ENCODE measurements at regions not wholly inside any gene's neighbourhood (a gene's known extent, or its start where the extent isn't known, plus 50 kb on each side); places are given as distances from the start of the nearest gene placed in this dataset.

- Mint-ChIP-seq H3K27me3 (peaks cover 4% of the 10 kb centered on the region), H3K9me3 (peaks cover 1% of the 10 kb centered on the region), H3K27ac (no peak overlapping the region), H3K4me3 (no peak overlapping the region), H3K4me1 (no peaks in the 10 kb centered on the region), H3K36me3 (no peaks in the 10 kb centered on the region)
- DNase-seq: no peak
Observed at GRCh38 chr5:89421035-89421434, 538.1 kb upstream of the MEF2C start.

GRCh38 chr5:89418407-89419085 is 535.6 kb upstream of the MEF2C start:
- peaks cover 4% of the 10 kb centered on the region for H3K27me3 Mint-ChIP-seq
- H3K9me3 Mint-ChIP-seq: peaks cover 1% of the 10 kb centered on the region

GRCh38 chr5:89417990-89418389 is 535.0 kb upstream of the MEF2C start:
- DNase-seq: no peak
- Mint-ChIP-seq H3K36me3 (no peaks in the 10 kb centered on the region), H3K9me3 (peaks cover 1% of the 10 kb centered on the region), H3K27ac (no peak overlapping the region), H3K27me3 (peaks cover 4% of the 10 kb centered on the region), H3K4me3 (no peak overlapping the region), H3K4me1 (no peaks in the 10 kb centered on the region)

More at GRCh38 chr5:89418407-89419085, 535.6 kb upstream of the MEF2C start:
- Mint-ChIP-seq H3K27ac (no peak overlapping the region), H3K36me3 (no peaks in the 10 kb centered on the region), H3K4me3 (no peak overlapping the region), H3K4me1 (no peaks in the 10 kb centered on the region)
- DNase-seq: no peak

GRCh38 chr5:89417515-89417914 is 534.5 kb upstream of the MEF2C start:
- peaks cover 4% of the 10 kb centered on the region for H3K27me3 Mint-ChIP-seq
- no peak for DNase-seq
- H3K9me3 Mint-ChIP-seq: peaks cover 1% of the 10 kb centered on the region
- no peak overlapping the region for H3K4me3 Mint-ChIP-seq
- H3K36me3 Mint-ChIP-seq: no peaks in the 10 kb centered on the region
- no peak overlapping the region for H3K27ac Mint-ChIP-seq
- no peaks in the 10 kb centered on the region for H3K4me1 Mint-ChIP-seq

GRCh38 chr5:89411891-89412290 is 528.9 kb upstream of the MEF2C start:
- no peak overlapping the region for H3K27ac Mint-ChIP-seq
- no peak for DNase-seq
- no peaks in the 10 kb centered on the region for H3K27me3 Mint-ChIP-seq
- H3K36me3 Mint-ChIP-seq: no peaks in the 10 kb centered on the region
- no peaks in the 10 kb centered on the region for H3K4me1 Mint-ChIP-seq
- H3K4me3 Mint-ChIP-seq: no peak overlapping the region
- peaks cover 1% of the 10 kb centered on the region for H3K9me3 Mint-ChIP-seq

- H3K4me1 Mint-ChIP-seq: no peaks in the 10 kb centered on the region
- no peak for DNase-seq
- no peak overlapping the region for H3K27ac Mint-ChIP-seq
- no peaks in the 10 kb centered on the region for H3K9me3 Mint-ChIP-seq
- no peaks in the 10 kb centered on the region for H3K36me3 Mint-ChIP-seq
- H3K27me3 Mint-ChIP-seq: peaks cover 4% of the 10 kb centered on the region
- no peak overlapping the region for H3K4me3 Mint-ChIP-seq
Observed at GRCh38 chr5:89407054-89407453, 524.1 kb upstream of the MEF2C start.

- H3K27me3 Mint-ChIP-seq: peaks cover 4% of the 10 kb centered on the region
- peaks cover 7% of the 10 kb centered on the region for H3K4me1 Mint-ChIP-seq
- H3K9me3 Mint-ChIP-seq: no peaks in the 10 kb centered on the region
- DNase-seq: no peak
- no peak overlapping the region for H3K27ac Mint-ChIP-seq
- H3K36me3 Mint-ChIP-seq: no peaks in the 10 kb centered on the region
- no peak overlapping the region for H3K4me3 Mint-ChIP-seq
Observed at GRCh38 chr5:89401659-89402058, 518.7 kb upstream of the MEF2C start.

GRCh38 chr5:89401012-89401411 is 518.0 kb upstream of the MEF2C start:
- H3K4me3 Mint-ChIP-seq: no peak overlapping the region
- H3K4me1 Mint-ChIP-seq: peaks cover 7% of the 10 kb centered on the region
- peaks cover 4% of the 10 kb centered on the region for H3K27me3 Mint-ChIP-seq
- no peak overlapping the region for H3K27ac Mint-ChIP-seq
- no peaks in the 10 kb centered on the region for H3K36me3 Mint-ChIP-seq
- no peaks in the 10 kb centered on the region for H3K9me3 Mint-ChIP-seq
- no peak for DNase-seq

- H3K4me1 Mint-ChIP-seq: peaks cover 7% of the 10 kb centered on the region
- H3K27ac Mint-ChIP-seq: no peak overlapping the region
- H3K9me3 Mint-ChIP-seq: no peaks in the 10 kb centered on the region
- no peaks in the 10 kb centered on the region for H3K36me3 Mint-ChIP-seq
- H3K27me3 Mint-ChIP-seq: peaks cover 4% of the 10 kb centered on the region
- H3K4me3 Mint-ChIP-seq: no peak overlapping the region
- no peak for DNase-seq
Observed at GRCh38 chr5:89399548-89399947, 516.6 kb upstream of the MEF2C start.

GRCh38 chr5:89397096-89397495 is 514.1 kb upstream of the MEF2C start:
- Mint-ChIP-seq H3K4me3 (no peak overlapping the region), H3K36me3 (no peaks in the 10 kb centered on the region), H3K27me3 (no peaks in the 10 kb centered on the region), H3K4me1 (peaks cover 7% of the 10 kb centered on the region), H3K9me3 (no peaks in the 10 kb centered on the region), H3K27ac (no peak overlapping the region)
- DNase-seq: no peak

- peaks cover 7% of the 10 kb centered on the region for H3K4me1 Mint-ChIP-seq
- DNase-seq: no peak
- no peaks in the 10 kb centered on the region for H3K27me3 Mint-ChIP-seq
- H3K27ac Mint-ChIP-seq: no peak overlapping the region
- no peak overlapping the region for H3K4me3 Mint-ChIP-seq
- no peaks in the 10 kb centered on the region for H3K36me3 Mint-ChIP-seq
- H3K9me3 Mint-ChIP-seq: no peaks in the 10 kb centered on the region
Observed at GRCh38 chr5:89396278-89396954, 513.4 kb upstream of the MEF2C start.

- DNase-seq: no peak
- no peak overlapping the region for H3K4me3 Mint-ChIP-seq
- H3K27ac Mint-ChIP-seq: no peak overlapping the region
- no peaks in the 10 kb centered on the region for H3K36me3 Mint-ChIP-seq
- no peaks in the 10 kb centered on the region for H3K27me3 Mint-ChIP-seq
- H3K9me3 Mint-ChIP-seq: no peaks in the 10 kb centered on the region
- peaks cover 7% of the 10 kb centered on the region for H3K4me1 Mint-ChIP-seq
Observed at GRCh38 chr5:89395111-89395510, 512.1 kb upstream of the MEF2C start.

GRCh38 chr5:89388872-89389271 is 505.9 kb upstream of the MEF2C start:
- Mint-ChIP-seq H3K9me3 (no peaks in the 10 kb centered on the region), H3K4me1 (no peaks in the 10 kb centered on the region)

GRCh38 chr5:89384391-89384790 is 501.4 kb upstream of the MEF2C start:
- Mint-ChIP-seq H3K36me3 (no peaks in the 10 kb centered on the region), H3K4me1 (no peaks in the 10 kb centered on the region), H3K9me3 (peaks cover 1% of the 10 kb centered on the region), H3K27ac (no peak overlapping the region), H3K4me3 (no peak overlapping the region), H3K27me3 (no peaks in the 10 kb centered on the region)
- no peak for DNase-seq

More at GRCh38 chr5:89388872-89389271, 505.9 kb upstream of the MEF2C start:
- Mint-ChIP-seq H3K27me3 (no peaks in the 10 kb centered on the region), H3K4me3 (no peak overlapping the region), H3K36me3 (no peaks in the 10 kb centered on the region), H3K27ac (no peak overlapping the region)
- DNase-seq: no peak

GRCh38 chr5:89380635-89381034 is 497.7 kb upstream of the MEF2C start:
- no peak for DNase-seq
- H3K36me3 Mint-ChIP-seq: no peaks in the 10 kb centered on the region
- H3K4me1 Mint-ChIP-seq: no peaks in the 10 kb centered on the region
- H3K9me3 Mint-ChIP-seq: peaks cover 1% of the 10 kb centered on the region
- no peaks in the 10 kb centered on the region for H3K27me3 Mint-ChIP-seq
- H3K27ac Mint-ChIP-seq: no peak overlapping the region
- H3K4me3 Mint-ChIP-seq: no peak overlapping the region
